Prostate gland (tissue), 2 donors: ENCODE measurements at regions not wholly inside any gene's neighbourhood (a gene's known extent, or its start where the extent isn't known, plus 50 kb on each side); places are given as distances from the start of the nearest gene placed in this dataset.

Experiments used
- POLR2AphosphoS5 ChIP-seq: sonication (generic); formaldehyde crosslinking; IDR thresholded peaks from one replicate; pipeline ENCODE4 v1.6.1; 2017; ENCODE audit warnings: antibody characterized with exemption
- TF ChIP-seq, protein P1 (sequence below), 4 experiments: fragments of 200-600 bp in 2 of 4; fragments of 450-650 bp in 2 of 4; sonication (generic) in 2 of 4; IDR thresholded peaks; 1 replicate in 3 of 4; 2 replicates in 1 of 4; pipeline ENCODE4 v1.5.1; 2016 to 2019; ENCODE audit warnings: antibody characterized with exemption in 4 of 4, mild to moderate bottlenecking in 2 of 4, moderate library complexity in 2 of 4

GRCh38 chr17:16887523-16888095 lies 84.3 kb downstream of the TNFRSF13B start:
- TF ChIP-seq, protein P1, sequence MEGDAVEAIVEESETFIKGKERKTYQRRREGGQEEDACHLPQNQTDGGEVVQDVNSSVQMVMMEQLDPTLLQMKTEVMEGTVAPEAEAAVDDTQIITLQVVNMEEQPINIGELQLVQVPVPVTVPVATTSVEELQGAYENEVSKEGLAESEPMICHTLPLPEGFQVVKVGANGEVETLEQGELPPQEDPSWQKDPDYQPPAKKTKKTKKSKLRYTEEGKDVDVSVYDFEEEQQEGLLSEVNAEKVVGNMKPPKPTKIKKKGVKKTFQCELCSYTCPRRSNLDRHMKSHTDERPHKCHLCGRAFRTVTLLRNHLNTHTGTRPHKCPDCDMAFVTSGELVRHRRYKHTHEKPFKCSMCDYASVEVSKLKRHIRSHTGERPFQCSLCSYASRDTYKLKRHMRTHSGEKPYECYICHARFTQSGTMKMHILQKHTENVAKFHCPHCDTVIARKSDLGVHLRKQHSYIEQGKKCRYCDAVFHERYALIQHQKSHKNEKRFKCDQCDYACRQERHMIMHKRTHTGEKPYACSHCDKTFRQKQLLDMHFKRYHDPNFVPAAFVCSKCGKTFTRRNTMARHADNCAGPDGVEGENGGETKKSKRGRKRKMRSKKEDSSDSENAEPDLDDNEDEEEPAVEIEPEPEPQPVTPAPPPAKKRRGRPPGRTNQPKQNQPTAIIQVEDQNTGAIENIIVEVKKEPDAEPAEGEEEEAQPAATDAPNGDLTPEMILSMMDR (IDR thresholded peaks at IDR 0.05): no peak
- no peak for TF ChIP-seq POLR2AphosphoS5
